ENCODE measurements at regions not wholly inside any gene's neighbourhood (a gene's known extent, or its start where the extent isn't known, plus 50 kb on each side); places are given as distances from the start of the nearest gene placed in this dataset.

GRCh38 chr13:80235967-80236302, 105.0 kb downstream of the SPRY2 start:
- no peak for DNase-seq (ENCODE audit: low read depth in 2 of 2)

GRCh38 chr13:80235166-80235966, 105.6 kb downstream of the SPRY2 start:
- DNase-seq (ENCODE audit: low read depth in 2 of 2) = no peak

- DNase-seq (ENCODE audit: low read depth in 2 of 2) = no peak
Measured at GRCh38 chr13:80227645-80228044, 113.3 kb downstream of the SPRY2 start.

GRCh38 chr13:80226645-80227044, 114.3 kb downstream of the SPRY2 start:
- no peak for DNase-seq (ENCODE audit: low read depth in 2 of 2)

- no peak for DNase-seq (ENCODE audit: low read depth in 2 of 2)
Measured at GRCh38 chr13:80224468-80224867, 116.5 kb downstream of the SPRY2 start.

- no peak for DNase-seq (ENCODE audit: low read depth in 2 of 2)
Measured at GRCh38 chr13:80217614-80218456, 123.1 kb downstream of the SPRY2 start.

GRCh38 chr13:80215368-80215767, 125.6 kb downstream of the SPRY2 start:
- DNase-seq (ENCODE audit: low read depth in 2 of 2) = peak in 1 of 2 experiments; percentile 14

- no peak for DNase-seq (ENCODE audit: low read depth in 2 of 2)
Measured at GRCh38 chr13:80214521-80214991, 126.4 kb downstream of the SPRY2 start.

GRCh38 chr13:80214050-80214449, 126.9 kb downstream of the SPRY2 start:
- no peak for DNase-seq (ENCODE audit: low read depth in 2 of 2)

- no peak for DNase-seq (ENCODE audit: low read depth in 2 of 2)
Measured at GRCh38 chr13:80213201-80213600, 127.7 kb downstream of the SPRY2 start.

GRCh38 chr13:80211566-80211965, 129.4 kb downstream of the SPRY2 start:
- no peak for DNase-seq (ENCODE audit: low read depth in 2 of 2)

GRCh38 chr13:80204642-80205041, 136.3 kb downstream of the SPRY2 start:
- DNase-seq (ENCODE audit: low read depth in 2 of 2) = no peak

- no peak for DNase-seq (ENCODE audit: low read depth in 2 of 2)
Measured at GRCh38 chr13:80203496-80203895, 137.4 kb downstream of the SPRY2 start.

- DNase-seq (ENCODE audit: low read depth in 2 of 2) = no peak
Measured at GRCh38 chr13:80201694-80202468, 139.0 kb downstream of the SPRY2 start.

GRCh38 chr13:80199585-80200292, 141.2 kb downstream of the SPRY2 start:
- DNase-seq (ENCODE audit: low read depth in 2 of 2) = no peak

- no peak for DNase-seq (ENCODE audit: low read depth in 2 of 2)
Measured at GRCh38 chr13:80199067-80199466, 141.9 kb downstream of the SPRY2 start.

- no peak for DNase-seq (ENCODE audit: low read depth in 2 of 2)
Measured at GRCh38 chr13:80196756-80197155, 144.2 kb downstream of the SPRY2 start.

- no peak for DNase-seq (ENCODE audit: low read depth in 2 of 2)
Measured at GRCh38 chr13:80195649-80196048, 145.3 kb downstream of the SPRY2 start.

GRCh38 chr13:80189889-80190597, 150.9 kb downstream of the SPRY2 start:
- no peak for DNase-seq (ENCODE audit: low read depth in 2 of 2)

- no peak for DNase-seq (ENCODE audit: low read depth in 2 of 2)
Measured at GRCh38 chr13:80180740-80181355, 160.1 kb downstream of the SPRY2 start.

Data from fibroblast of skin of left biceps (primary cell).